ENCODE measurements at regions not wholly inside any gene's neighbourhood (a gene's known extent, or its start where the extent isn't known, plus 50 kb on each side); places are given as distances from the start of the nearest gene placed in this dataset.
"Not testable (repeated sequence)": the region's sequence is repeated elsewhere in the genome, so short reads cannot be mapped to it uniquely, and the experiment has no call there.

DNA sequence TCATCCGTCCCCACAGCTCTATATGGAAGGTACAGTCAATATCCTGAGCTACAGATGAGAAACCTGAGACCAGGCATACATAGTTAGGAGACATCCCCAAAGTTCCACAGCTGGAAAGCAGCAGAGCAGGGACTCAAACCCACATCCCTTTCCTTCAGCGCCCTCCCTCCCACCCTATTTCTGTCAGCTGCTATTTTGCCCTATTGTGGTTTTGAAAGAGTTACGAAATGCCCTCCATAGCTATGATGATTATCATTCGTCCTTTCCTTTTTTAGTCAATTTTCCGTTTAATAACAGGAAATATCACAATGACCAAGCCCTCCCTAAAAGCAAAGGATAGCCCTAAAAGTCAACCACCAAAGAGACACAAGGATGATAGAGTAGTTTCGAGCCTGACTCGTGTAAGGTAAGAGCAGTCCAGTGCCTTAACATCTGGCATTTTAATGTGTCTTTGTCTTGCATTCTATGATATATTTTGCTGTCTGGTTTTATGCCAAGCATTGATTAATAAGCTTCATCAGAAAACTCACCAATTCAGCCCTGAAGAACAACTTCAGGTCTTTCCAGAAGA, 264.3 kb upstream of the NBPF12 start:
- not testable (repeated sequence) for H3K9me3 ChIP-seq (ENCODE audit: insufficient read depth, low read length); H3K4me2 ChIP-seq (ENCODE audit: low read depth, low read length, poor library complexity, severe bottlenecking); H3K36me3 ChIP-seq (ENCODE audit: low read length); H3K79me2 ChIP-seq (ENCODE audit: insufficient read depth, low read length); H3K9me2 ChIP-seq (replicated peaks; ENCODE audit: insufficient read depth, low read length); H2AFZ ChIP-seq (ENCODE audit: low read depth, low read length, severe bottlenecking); H3K27me3 ChIP-seq (ENCODE audit: low read length); H3K9ac ChIP-seq (ENCODE audit: low read length); H3K4me3 ChIP-seq (ENCODE audit: insufficient read depth, low read length, poor library complexity, severe bottlenecking); H4K20me1 ChIP-seq (ENCODE audit: low read depth, low read length); H3F3A ChIP-seq (ENCODE audit: insufficient read depth); H3K27ac ChIP-seq (ENCODE audit: low read depth, low read length)

DNA sequence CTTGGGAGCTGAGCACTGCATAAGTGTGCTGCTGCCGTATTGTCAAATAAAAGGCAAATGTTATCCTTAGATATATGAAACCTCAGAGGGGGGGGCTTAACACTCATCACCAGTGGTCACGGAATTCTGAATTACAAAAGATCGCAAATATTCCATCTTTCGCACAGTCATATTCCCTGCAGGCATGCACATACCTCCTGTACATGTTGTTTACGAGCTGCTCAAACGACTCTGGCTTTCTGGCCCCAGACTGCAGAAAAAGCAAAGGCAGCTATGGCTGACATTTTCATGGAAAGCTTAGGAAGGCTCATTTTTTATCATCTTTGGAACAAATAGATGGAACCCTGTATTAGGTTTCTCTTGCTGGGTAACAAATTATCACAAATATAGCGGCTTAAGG, 265.5 kb upstream of the NBPF12 start:
- H4K20me1 ChIP-seq (ENCODE audit: low read depth, low read length); H3K36me3 ChIP-seq (ENCODE audit: low read length); H3K9ac ChIP-seq (ENCODE audit: low read length); H3K9me3 ChIP-seq (ENCODE audit: insufficient read depth, low read length); H3F3A ChIP-seq (ENCODE audit: insufficient read depth); H3K27ac ChIP-seq (ENCODE audit: low read depth, low read length); H3K79me2 ChIP-seq (ENCODE audit: insufficient read depth, low read length); H2AFZ ChIP-seq (ENCODE audit: low read depth, low read length, severe bottlenecking); H3K4me3 ChIP-seq (ENCODE audit: insufficient read depth, low read length, poor library complexity, severe bottlenecking); H3K27me3 ChIP-seq (ENCODE audit: low read length); H3K4me2 ChIP-seq (ENCODE audit: low read depth, low read length, poor library complexity, severe bottlenecking); H3K9me2 ChIP-seq (replicated peaks; ENCODE audit: insufficient read depth, low read length): not testable (repeated sequence)

DNA sequence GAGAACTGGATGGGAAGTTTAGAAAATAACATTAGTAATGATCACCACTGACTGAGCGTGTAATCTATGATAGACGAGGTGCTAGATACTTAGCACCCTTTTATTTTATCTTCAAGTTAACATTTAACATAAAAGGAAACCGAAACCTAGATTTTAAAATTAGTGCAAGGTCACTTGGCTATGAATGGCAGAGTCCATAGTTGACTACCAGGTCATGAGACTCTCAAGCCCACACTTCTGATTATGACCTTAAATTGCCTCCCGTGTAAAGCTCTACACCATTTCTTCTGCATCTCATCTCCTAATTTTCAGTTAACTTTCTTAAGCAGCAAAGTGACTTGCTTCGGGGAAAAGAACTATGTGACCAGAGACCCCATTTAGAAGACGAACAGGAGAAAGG, 266.5 kb upstream of the NBPF12 start:
- not testable (repeated sequence) for H3K9ac ChIP-seq (ENCODE audit: low read length); H3K27ac ChIP-seq (ENCODE audit: low read depth, low read length); H3K9me3 ChIP-seq (ENCODE audit: insufficient read depth, low read length); H3K27me3 ChIP-seq (ENCODE audit: low read length); H3F3A ChIP-seq (ENCODE audit: insufficient read depth); H3K79me2 ChIP-seq (ENCODE audit: insufficient read depth, low read length); H3K4me3 ChIP-seq (ENCODE audit: insufficient read depth, low read length, poor library complexity, severe bottlenecking); H3K9me2 ChIP-seq (replicated peaks; ENCODE audit: insufficient read depth, low read length); H3K36me3 ChIP-seq (ENCODE audit: low read length); H2AFZ ChIP-seq (ENCODE audit: low read depth, low read length, severe bottlenecking); H3K4me2 ChIP-seq (ENCODE audit: low read depth, low read length, poor library complexity, severe bottlenecking); H4K20me1 ChIP-seq (ENCODE audit: low read depth, low read length)

DNA sequence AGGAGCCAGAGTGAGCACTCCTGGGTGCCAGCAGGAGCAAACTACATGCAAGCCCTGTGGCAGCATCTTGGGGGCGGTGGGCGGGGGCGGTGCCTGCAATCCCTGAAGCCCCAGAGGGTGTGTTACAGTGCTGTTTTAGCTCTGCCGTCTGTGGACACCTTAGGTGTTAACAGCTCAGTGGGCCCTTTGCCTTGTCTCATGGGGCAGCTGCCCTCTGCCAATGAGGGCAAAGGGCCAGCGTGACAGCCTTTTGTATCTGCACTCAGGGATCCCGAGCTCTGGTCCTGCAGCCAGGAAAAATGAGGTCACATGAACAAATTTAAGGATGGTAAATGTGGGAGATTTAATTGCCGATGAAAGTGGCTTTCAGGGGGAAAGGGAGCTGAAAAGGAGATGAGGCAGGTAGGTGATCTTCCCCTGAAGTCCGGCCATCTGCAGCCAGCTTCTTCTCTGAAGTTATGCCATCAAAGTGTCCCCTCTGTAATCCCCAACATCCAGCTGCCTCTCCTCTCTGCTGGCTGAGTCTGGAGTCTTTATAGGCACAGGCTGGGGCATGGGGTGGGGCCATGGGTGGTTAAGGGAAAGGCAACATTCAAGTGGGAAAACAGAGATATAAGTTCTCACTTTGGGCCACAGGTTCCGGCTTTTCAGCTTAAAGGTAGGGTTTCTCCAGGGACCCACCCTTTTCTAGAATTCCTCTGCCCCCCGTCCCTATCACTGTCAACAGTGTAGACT, 267.1 kb upstream of the NBPF12 start:
- H3K27ac ChIP-seq (ENCODE audit: low read depth, low read length); H3K9me3 ChIP-seq (ENCODE audit: insufficient read depth, low read length); H3K9me2 ChIP-seq (replicated peaks; ENCODE audit: insufficient read depth, low read length); H3K79me2 ChIP-seq (ENCODE audit: insufficient read depth, low read length); H3K4me3 ChIP-seq (ENCODE audit: insufficient read depth, low read length, poor library complexity, severe bottlenecking); H4K20me1 ChIP-seq (ENCODE audit: low read depth, low read length); H3K27me3 ChIP-seq (ENCODE audit: low read length); H3K4me2 ChIP-seq (ENCODE audit: low read depth, low read length, poor library complexity, severe bottlenecking); H3K36me3 ChIP-seq (ENCODE audit: low read length); H2AFZ ChIP-seq (ENCODE audit: low read depth, low read length, severe bottlenecking); H3F3A ChIP-seq (ENCODE audit: insufficient read depth); H3K9ac ChIP-seq (ENCODE audit: low read length): not testable (repeated sequence)

DNA sequence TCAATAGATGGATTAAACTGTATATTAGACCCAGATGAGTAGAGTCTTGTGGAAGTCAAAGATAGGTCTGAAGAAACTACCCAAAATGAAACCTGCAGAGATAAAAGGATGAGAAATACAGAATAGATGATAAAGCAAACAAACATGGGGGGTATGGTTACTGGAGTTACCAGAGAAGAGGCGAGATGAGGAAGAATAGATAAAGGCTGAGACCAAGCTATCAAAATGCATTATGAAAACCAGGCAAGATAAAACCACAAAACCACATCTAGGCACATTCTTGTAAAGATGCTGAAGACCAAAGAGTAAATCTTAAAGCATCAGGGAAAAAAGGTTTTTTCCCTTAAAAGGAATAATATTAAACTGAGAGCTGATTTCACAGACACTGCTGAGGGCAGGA, 271.8 kb upstream of the NBPF12 start:
- H3K36me3 ChIP-seq (ENCODE audit: low read length); H3K9me2 ChIP-seq (replicated peaks; ENCODE audit: insufficient read depth, low read length); H3K9me3 ChIP-seq (ENCODE audit: insufficient read depth, low read length); H4K20me1 ChIP-seq (ENCODE audit: low read depth, low read length); H3F3A ChIP-seq (ENCODE audit: insufficient read depth); H3K4me3 ChIP-seq (ENCODE audit: insufficient read depth, low read length, poor library complexity, severe bottlenecking); H3K79me2 ChIP-seq (ENCODE audit: insufficient read depth, low read length); H2AFZ ChIP-seq (ENCODE audit: low read depth, low read length, severe bottlenecking); H3K27me3 ChIP-seq (ENCODE audit: low read length); H3K9ac ChIP-seq (ENCODE audit: low read length); H3K27ac ChIP-seq (ENCODE audit: low read depth, low read length); H3K4me2 ChIP-seq (ENCODE audit: low read depth, low read length, poor library complexity, severe bottlenecking): not testable (repeated sequence)

DNA sequence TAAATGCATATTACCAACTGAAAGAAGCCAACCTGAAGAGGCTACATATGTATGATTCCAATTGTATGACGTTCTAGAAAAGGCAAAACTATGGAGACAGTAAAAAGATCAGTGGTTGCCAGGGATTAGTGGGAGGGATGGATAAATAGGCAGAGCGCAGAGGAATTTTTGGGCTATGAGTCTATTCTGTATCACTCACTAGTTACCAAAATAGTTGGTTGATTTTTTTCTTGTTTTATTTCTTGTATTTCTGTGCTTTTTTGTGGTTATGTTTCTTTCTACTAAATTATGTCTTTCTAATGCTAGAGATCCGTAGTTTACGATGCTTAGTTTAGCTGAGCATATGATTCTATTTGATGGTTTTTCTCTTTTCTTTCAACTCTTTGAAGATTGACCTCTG, 277.9 kb upstream of the NBPF12 start:
- H3K27me3 ChIP-seq (ENCODE audit: low read length); H3K36me3 ChIP-seq (ENCODE audit: low read length); H3K4me2 ChIP-seq (ENCODE audit: low read depth, low read length, poor library complexity, severe bottlenecking); H3F3A ChIP-seq (ENCODE audit: insufficient read depth); H3K9ac ChIP-seq (ENCODE audit: low read length); H3K79me2 ChIP-seq (ENCODE audit: insufficient read depth, low read length); H2AFZ ChIP-seq (ENCODE audit: low read depth, low read length, severe bottlenecking); H4K20me1 ChIP-seq (ENCODE audit: low read depth, low read length); H3K27ac ChIP-seq (ENCODE audit: low read depth, low read length); H3K9me2 ChIP-seq (replicated peaks; ENCODE audit: insufficient read depth, low read length); H3K9me3 ChIP-seq (ENCODE audit: insufficient read depth, low read length); H3K4me3 ChIP-seq (ENCODE audit: insufficient read depth, low read length, poor library complexity, severe bottlenecking): not testable (repeated sequence)

DNA sequence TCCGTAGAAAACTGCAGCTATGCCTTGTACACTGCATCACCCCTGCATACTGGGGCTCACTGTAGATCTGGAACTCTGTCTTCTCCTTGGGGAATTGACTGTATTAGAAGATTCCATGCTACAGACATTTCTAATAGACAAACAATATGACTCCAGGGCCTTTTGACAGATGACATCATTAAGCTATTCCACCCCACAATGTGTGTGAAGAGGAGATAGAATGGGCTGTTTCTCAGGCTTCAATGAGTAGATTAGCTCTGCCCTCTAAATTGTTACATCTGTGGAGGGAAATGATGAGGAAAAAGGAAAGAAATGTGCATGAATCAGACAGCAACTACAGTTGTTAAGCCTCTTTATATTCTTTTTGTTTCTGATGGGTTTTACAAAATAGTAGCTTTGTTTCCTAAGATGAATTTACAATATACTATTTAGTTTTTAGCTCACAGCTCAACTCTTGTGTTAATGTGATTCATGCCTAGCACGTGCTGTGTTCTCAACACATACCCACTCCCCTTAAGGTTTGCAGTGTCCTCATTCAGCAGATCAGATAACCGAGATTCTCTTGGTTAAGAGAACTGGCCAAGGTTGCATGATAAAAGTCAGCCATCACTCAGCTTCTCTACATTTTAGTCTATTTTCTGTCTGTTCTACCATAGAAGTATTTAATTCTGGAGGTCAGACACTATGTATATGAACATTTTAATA, 281.6 kb upstream of the NBPF12 start:
- H4K20me1 ChIP-seq (ENCODE audit: low read depth, low read length); H3K27me3 ChIP-seq (ENCODE audit: low read length); H3K4me3 ChIP-seq (ENCODE audit: insufficient read depth, low read length, poor library complexity, severe bottlenecking); H3K9me2 ChIP-seq (replicated peaks; ENCODE audit: insufficient read depth, low read length); H2AFZ ChIP-seq (ENCODE audit: low read depth, low read length, severe bottlenecking); H3K79me2 ChIP-seq (ENCODE audit: insufficient read depth, low read length); H3K27ac ChIP-seq (ENCODE audit: low read depth, low read length); H3K4me2 ChIP-seq (ENCODE audit: low read depth, low read length, poor library complexity, severe bottlenecking); H3K9me3 ChIP-seq (ENCODE audit: insufficient read depth, low read length); H3F3A ChIP-seq (ENCODE audit: insufficient read depth); H3K36me3 ChIP-seq (ENCODE audit: low read length); H3K9ac ChIP-seq (ENCODE audit: low read length): not testable (repeated sequence)

DNA sequence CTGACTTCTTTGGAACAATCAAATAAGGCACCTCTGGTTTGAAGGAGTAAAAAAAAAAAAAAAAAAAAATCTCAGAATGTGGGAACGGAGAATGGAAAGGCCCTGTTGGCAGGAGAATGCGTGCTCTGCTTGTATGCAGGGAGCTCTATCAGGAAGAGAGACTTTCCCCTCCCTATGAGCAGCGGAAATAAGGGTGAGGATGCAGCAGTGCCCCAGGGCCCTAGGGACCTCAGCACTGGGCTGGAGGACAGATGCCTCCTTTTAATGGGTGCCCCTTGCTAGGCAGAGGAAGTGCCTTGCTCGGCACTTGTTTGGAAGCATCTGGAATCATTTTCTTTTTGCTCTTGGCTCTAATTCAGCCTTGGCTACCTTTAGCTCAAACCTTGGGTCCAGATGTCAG, 283.4 kb upstream of the NBPF12 start:
- H2AFZ ChIP-seq (ENCODE audit: low read depth, low read length, severe bottlenecking); H3K79me2 ChIP-seq (ENCODE audit: insufficient read depth, low read length); H3K9me3 ChIP-seq (ENCODE audit: insufficient read depth, low read length); H3K4me2 ChIP-seq (ENCODE audit: low read depth, low read length, poor library complexity, severe bottlenecking); H3K27ac ChIP-seq (ENCODE audit: low read depth, low read length); H3F3A ChIP-seq (ENCODE audit: insufficient read depth); H3K9me2 ChIP-seq (replicated peaks; ENCODE audit: insufficient read depth, low read length); H3K36me3 ChIP-seq (ENCODE audit: low read length); H4K20me1 ChIP-seq (ENCODE audit: low read depth, low read length); H3K27me3 ChIP-seq (ENCODE audit: low read length); H3K9ac ChIP-seq (ENCODE audit: low read length); H3K4me3 ChIP-seq (ENCODE audit: insufficient read depth, low read length, poor library complexity, severe bottlenecking): not testable (repeated sequence)

Data from SU-DHL-6 (cell line).